ENCODE measurements at regions not wholly inside any gene's neighbourhood (a gene's known extent, or its start where the extent isn't known, plus 50 kb on each side); places are given as distances from the start of the nearest gene placed in this dataset.

- H3K27me3 Mint-ChIP-seq (ENCODE audit: low read depth) = no peaks in the 10 kb centered on the region
- no peaks in the 10 kb centered on the region for H3K36me3 Mint-ChIP-seq (ENCODE audit: low read depth)
- TF ChIP-seq, protein P1, sequence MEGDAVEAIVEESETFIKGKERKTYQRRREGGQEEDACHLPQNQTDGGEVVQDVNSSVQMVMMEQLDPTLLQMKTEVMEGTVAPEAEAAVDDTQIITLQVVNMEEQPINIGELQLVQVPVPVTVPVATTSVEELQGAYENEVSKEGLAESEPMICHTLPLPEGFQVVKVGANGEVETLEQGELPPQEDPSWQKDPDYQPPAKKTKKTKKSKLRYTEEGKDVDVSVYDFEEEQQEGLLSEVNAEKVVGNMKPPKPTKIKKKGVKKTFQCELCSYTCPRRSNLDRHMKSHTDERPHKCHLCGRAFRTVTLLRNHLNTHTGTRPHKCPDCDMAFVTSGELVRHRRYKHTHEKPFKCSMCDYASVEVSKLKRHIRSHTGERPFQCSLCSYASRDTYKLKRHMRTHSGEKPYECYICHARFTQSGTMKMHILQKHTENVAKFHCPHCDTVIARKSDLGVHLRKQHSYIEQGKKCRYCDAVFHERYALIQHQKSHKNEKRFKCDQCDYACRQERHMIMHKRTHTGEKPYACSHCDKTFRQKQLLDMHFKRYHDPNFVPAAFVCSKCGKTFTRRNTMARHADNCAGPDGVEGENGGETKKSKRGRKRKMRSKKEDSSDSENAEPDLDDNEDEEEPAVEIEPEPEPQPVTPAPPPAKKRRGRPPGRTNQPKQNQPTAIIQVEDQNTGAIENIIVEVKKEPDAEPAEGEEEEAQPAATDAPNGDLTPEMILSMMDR (IDR thresholded peaks at IDR 0.05; ENCODE audit: unreplicated experiment in 3 of 3) = no peak
- H3K4me1 Mint-ChIP-seq = peaks cover 26% of the 10 kb centered on the region
- H3K27ac Mint-ChIP-seq = no peak overlapping the region
- H3K9me3 Mint-ChIP-seq = no peaks in the 10 kb centered on the region
- H3K4me3 Mint-ChIP-seq = no peak overlapping the region
These were observed 276.8 kb downstream of the CDH11 start for GRCh38 chr16:64845071-64845470.

GRCh38 chr16:64841482-64841881 lies 280.4 kb downstream of the CDH11 start:
- Mint-ChIP-seq H3K36me3 (ENCODE audit: low read depth) (no peaks in the 10 kb centered on the region), H3K9me3 (no peaks in the 10 kb centered on the region), H3K27me3 (ENCODE audit: low read depth) (no peaks in the 10 kb centered on the region), H3K27ac (peak overlapping the region in 2 of 3 experiments; percentile 42 to 92), H3K4me3 (no peak overlapping the region), H3K4me1 (peaks cover 26% of the 10 kb centered on the region)
- TF ChIP-seq, protein P1 (IDR thresholded peaks at IDR 0.05; ENCODE audit: unreplicated experiment in 3 of 3) = no peak

DNA sequence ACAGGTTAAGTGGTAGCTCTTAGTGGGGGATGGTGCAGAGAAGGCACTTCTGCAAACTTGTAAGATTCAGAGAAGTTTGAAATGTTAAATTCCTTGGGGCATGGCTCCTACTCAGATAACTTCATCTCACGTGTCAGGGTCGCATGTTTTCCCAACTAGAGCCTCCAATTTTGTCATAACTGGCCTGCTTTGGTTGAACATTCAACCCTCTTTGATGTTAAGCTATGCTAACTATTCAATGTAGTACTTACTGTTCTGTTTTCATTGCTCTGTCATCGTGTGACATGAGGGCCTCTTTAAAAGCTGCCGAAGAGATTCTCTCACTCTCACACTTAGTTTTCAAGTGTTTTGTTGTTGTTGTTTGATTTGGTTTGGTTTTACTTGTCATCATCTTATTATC lies 280.8 kb downstream of the CDH11 start:
- TF ChIP-seq, protein P1 (IDR thresholded peaks at IDR 0.05; ENCODE audit: unreplicated experiment in 3 of 3) = no peak
- H3K36me3 Mint-ChIP-seq (ENCODE audit: low read depth) = no peaks in the 10 kb centered on the region
- H3K9me3 Mint-ChIP-seq = no peaks in the 10 kb centered on the region
- no peaks in the 10 kb centered on the region for H3K27me3 Mint-ChIP-seq (ENCODE audit: low read depth)
- peaks cover 26% of the 10 kb centered on the region for H3K4me1 Mint-ChIP-seq
- no peak overlapping the region for H3K4me3 Mint-ChIP-seq
- H3K27ac Mint-ChIP-seq = peak overlapping the region in 2 of 3 experiments; percentile 42 to 92

DNA sequence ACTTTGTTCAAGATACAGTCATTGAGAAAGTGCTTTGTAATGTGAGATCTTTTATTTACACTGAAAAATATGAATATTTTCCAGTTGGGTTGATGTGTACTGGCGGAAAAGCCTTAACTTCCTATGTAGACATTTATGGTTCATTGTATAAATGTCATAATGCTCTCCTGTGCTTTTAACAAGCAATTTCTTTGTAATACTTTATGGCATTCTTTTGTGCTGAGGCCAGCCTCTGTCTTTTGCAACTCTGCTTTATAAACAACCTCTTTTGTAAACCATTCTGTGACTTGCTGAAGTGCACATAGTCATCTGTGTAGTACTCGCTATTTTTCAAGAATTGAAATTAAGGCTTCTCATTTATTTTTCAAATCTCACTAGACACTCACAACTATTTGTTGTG lies 291.2 kb downstream of the CDH11 start:
- H3K9me3 Mint-ChIP-seq = peaks cover 22% of the 10 kb centered on the region
- H3K4me1 Mint-ChIP-seq = no peaks in the 10 kb centered on the region
- no peak overlapping the region for H3K4me3 Mint-ChIP-seq
- TF ChIP-seq, protein P1 (IDR thresholded peaks at IDR 0.05; ENCODE audit: unreplicated experiment in 3 of 3) = no peak
- no peaks in the 10 kb centered on the region for H3K27me3 Mint-ChIP-seq (ENCODE audit: low read depth)
- no peak overlapping the region for H3K27ac Mint-ChIP-seq
- peaks cover 3% of the 10 kb centered on the region for H3K36me3 Mint-ChIP-seq (ENCODE audit: low read depth)

DNA sequence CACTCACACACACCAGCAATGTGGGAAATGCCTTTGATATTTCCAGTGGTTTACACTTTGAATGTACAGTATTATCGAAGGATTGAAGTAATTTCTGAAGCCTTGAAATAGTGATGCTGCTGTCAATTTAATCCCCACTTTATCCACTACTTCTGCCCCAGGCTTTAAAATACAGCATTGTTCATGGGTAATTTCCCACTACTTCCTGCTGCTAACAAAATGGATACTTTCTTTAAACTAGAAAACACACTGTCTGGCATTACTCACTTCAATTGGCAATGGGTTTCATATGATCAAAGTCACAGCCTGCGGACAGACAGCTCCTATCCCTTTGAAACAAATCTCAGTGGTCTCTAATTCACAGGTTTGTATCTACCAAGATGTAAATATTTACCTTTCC lies 292.2 kb downstream of the CDH11 start:
- Mint-ChIP-seq H3K27ac (no peak overlapping the region), H3K36me3 (ENCODE audit: low read depth) (peaks cover 3% of the 10 kb centered on the region), H3K4me1 (no peaks in the 10 kb centered on the region), H3K9me3 (peaks cover 23% of the 10 kb centered on the region), H3K4me3 (no peak overlapping the region), H3K27me3 (ENCODE audit: low read depth) (no peaks in the 10 kb centered on the region)
- TF ChIP-seq, protein P1 (IDR thresholded peaks at IDR 0.05; ENCODE audit: unreplicated experiment in 3 of 3) = no peak

- Mint-ChIP-seq H3K27me3 (ENCODE audit: low read depth) (no peaks in the 10 kb centered on the region), H3K27ac (no peak overlapping the region), H3K36me3 (ENCODE audit: low read depth) (no peaks in the 10 kb centered on the region), H3K4me3 (no peak overlapping the region), H3K9me3 (peaks cover 10% of the 10 kb centered on the region), H3K4me1 (no peaks in the 10 kb centered on the region)
- TF ChIP-seq, protein P1 (IDR thresholded peaks at IDR 0.05; ENCODE audit: unreplicated experiment in 3 of 3) = no peak
These were observed 295.5 kb downstream of the CDH11 start for GRCh38 chr16:64826374-64826773.

Measured in nephron (organoid).